Prostate gland (tissue), 2 donors: ENCODE measurements at regions not wholly inside any gene's neighbourhood (a gene's known extent, or its start where the extent isn't known, plus 50 kb on each side); places are given as distances from the start of the nearest gene placed in this dataset.
"Not testable (repeated sequence)": the region's sequence is repeated elsewhere in the genome, so short reads cannot be mapped to it uniquely, and the experiment has no call there.

ENCODE experiments used
- DNase-seq: peaks from one replicate; pipeline ENCODE4 v3.0.0-alpha.2; 2019; ENCODE audit warnings: low spot score
- H3K27ac ChIP-seq, 2 donors: fragments of 200-600 bp; sonication (generic); 2 replicates each; pipeline ENCODE4 v1.5.1; 2017 to 2019
- H3K27me3 ChIP-seq: fragments of 200-600 bp; sonication (generic); replicated peaks from 2 replicates; pipeline ENCODE4 v1.5.1; 2019; ENCODE audit not compliant: insufficient read depth
- H3K36me3 ChIP-seq, 2 donors: fragments of 200-600 bp; sonication (generic); 1 replicate in 1 of 2; 2 replicates in 1 of 2; pipeline versions ENCODE4 v1.5.1 to v1.8.1; 2017 to 2019
- H3K4me1 ChIP-seq: fragments of 200-600 bp; sonication (generic); replicated peaks from 2 replicates; pipeline ENCODE4 v1.5.1; 2019
- H3K4me3 ChIP-seq, 2 donors: fragments of 200-600 bp; sonication (generic); 2 replicates each; pipeline ENCODE4 v1.5.1; 2017 to 2019
- H3K9me3 ChIP-seq: fragments of 200-600 bp; sonication (generic); 2 replicates; pipeline ENCODE4 v1.5.1; 2017
- POLR2A ChIP-seq: fragments of 450-650 bp; IDR thresholded peaks from one replicate; pipeline ENCODE4 v1.6.1; 2016; ENCODE audit warnings: antibody characterized with exemption, mild to moderate bottlenecking
- POLR2AphosphoS5 ChIP-seq: sonication (generic); formaldehyde crosslinking; IDR thresholded peaks from one replicate; pipeline ENCODE4 v1.6.1; 2017; ENCODE audit warnings: antibody characterized with exemption
- WGBS: methylation state at CpG from one replicate; pipeline ENCODE4 v1.1.5; 2018; 5-methylcytosine and 5-hydroxymethylcytosine counted together
- intact Hi-C: fragments of 100-400 bp; cut with DNase I; formaldehyde crosslinking; loops from one replicate; pipeline ENCODE4 v1.14.2; 2022
- TF ChIP-seq, protein P1 (sequence below), 4 experiments: fragments of 200-600 bp in 2 of 4; fragments of 450-650 bp in 2 of 4; sonication (generic) in 2 of 4; IDR thresholded peaks; 1 replicate in 3 of 4; 2 replicates in 1 of 4; pipeline ENCODE4 v1.5.1; 2016 to 2019; ENCODE audit warnings: antibody characterized with exemption in 4 of 4, mild to moderate bottlenecking in 2 of 4, moderate library complexity in 2 of 4

DNA sequence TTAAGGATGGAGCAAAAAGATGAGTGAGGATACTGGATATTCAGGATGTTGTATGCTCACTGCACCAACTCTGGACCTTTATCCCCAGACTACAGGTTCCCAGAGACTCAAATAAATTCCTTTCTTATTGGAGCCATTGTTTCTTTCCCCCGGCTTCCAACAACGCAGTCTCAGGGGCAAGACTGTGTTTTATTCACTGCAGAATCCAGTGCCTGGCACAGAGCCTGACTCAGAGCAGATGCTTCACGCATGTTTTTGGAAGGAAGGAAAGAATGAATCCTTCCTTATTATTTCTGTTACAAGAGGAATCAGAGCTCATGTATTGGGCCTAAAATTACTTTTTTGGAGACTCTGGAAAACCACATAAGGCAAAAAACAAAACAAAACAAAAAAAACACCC is 96.0 kb upstream of the VGLL4 start:
- H3K4me1 ChIP-seq, result no peaks in the 10 kb centered on the region
- no peak for DNase-seq
- no peaks in the 10 kb centered on the region for H3K27me3 ChIP-seq
- H3K36me3 ChIP-seq, result no peaks in the 10 kb centered on the region
- TF ChIP-seq POLR2A, result no peak
- no peak for TF ChIP-seq POLR2AphosphoS5
- TF ChIP-seq, protein P1, sequence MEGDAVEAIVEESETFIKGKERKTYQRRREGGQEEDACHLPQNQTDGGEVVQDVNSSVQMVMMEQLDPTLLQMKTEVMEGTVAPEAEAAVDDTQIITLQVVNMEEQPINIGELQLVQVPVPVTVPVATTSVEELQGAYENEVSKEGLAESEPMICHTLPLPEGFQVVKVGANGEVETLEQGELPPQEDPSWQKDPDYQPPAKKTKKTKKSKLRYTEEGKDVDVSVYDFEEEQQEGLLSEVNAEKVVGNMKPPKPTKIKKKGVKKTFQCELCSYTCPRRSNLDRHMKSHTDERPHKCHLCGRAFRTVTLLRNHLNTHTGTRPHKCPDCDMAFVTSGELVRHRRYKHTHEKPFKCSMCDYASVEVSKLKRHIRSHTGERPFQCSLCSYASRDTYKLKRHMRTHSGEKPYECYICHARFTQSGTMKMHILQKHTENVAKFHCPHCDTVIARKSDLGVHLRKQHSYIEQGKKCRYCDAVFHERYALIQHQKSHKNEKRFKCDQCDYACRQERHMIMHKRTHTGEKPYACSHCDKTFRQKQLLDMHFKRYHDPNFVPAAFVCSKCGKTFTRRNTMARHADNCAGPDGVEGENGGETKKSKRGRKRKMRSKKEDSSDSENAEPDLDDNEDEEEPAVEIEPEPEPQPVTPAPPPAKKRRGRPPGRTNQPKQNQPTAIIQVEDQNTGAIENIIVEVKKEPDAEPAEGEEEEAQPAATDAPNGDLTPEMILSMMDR (IDR thresholded peaks at IDR 0.05), result no peak
- H3K9me3 ChIP-seq, result no peaks in the 10 kb centered on the region
- WGBS, result 27% methylated on average over 3 of the region's 3 CpGs
- intact Hi-C loops, result no loop called here
- no peak overlapping the region for H3K4me3 ChIP-seq
- no peak overlapping the region for H3K27ac ChIP-seq

DNA sequence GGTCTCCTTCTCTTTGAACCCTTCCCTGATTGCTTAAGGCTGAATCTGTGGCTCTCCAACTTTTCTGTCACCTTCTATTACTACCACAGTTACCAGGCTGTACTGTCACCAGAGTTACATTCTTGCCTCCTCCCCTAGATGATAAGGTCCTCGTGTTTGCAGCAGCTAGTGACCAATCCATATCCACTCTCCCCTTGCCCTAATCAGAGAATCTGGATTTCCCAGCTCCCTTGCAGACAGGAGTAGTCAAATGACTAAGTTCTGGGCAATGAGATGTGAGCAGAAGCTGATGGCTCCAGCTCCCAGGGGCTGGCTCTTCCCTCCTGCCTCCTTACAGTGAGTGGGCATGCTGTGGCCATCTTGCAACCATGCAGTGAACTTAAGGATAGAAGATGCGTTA is 95.4 kb upstream of the VGLL4 start:
- intact Hi-C loops, result no loop called here
- Histone ChIP-seq H3K36me3 (no peaks in the 10 kb centered on the region), H3K4me1 (no peaks in the 10 kb centered on the region), H3K9me3 (no peaks in the 10 kb centered on the region), H3K4me3 (no peak overlapping the region), H3K27me3 (no peaks in the 10 kb centered on the region), H3K27ac (no peak overlapping the region)
- 73% methylated on average over 2 of the region's 2 CpGs for WGBS
- TF ChIP-seq POLR2A, result no peak
- no peak for TF ChIP-seq POLR2AphosphoS5
- TF ChIP-seq, protein P1 (IDR thresholded peaks at IDR 0.05), result no peak
- no peak for DNase-seq

DNA sequence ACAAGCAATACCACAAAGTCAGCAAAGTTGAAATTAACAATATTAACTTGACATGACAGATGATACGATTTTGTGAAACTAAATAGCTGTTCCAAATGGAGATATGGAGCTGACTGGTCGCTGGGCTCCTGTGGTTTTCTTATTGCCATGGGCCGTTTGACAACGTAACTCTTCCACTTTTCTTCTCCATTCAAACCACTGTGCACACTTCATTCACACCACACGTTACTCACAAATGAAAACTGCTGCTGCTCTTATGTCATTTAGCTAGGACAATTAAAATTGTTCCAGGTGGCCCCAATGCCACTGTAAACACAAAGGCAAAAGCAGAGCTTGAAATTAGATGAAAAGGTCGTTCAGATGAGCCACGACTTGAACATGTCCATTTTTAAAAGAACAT is 94.0 kb upstream of the VGLL4 start:
- Histone ChIP-seq H3K4me3 (no peak overlapping the region), H3K9me3 (no peaks in the 10 kb centered on the region), H3K4me1 (no peaks in the 10 kb centered on the region), H3K27me3 (no peaks in the 10 kb centered on the region), H3K36me3 (no peaks in the 10 kb centered on the region), H3K27ac (no peak overlapping the region)
- TF ChIP-seq POLR2AphosphoS5 (no peak), POLR2A (no peak)
- TF ChIP-seq, protein P1 (IDR thresholded peaks at IDR 0.05), result no peak
- intact Hi-C loops, result no loop called here
- no peak for DNase-seq
- 77% methylated on average over 7 of the region's 7 CpGs for WGBS

DNA sequence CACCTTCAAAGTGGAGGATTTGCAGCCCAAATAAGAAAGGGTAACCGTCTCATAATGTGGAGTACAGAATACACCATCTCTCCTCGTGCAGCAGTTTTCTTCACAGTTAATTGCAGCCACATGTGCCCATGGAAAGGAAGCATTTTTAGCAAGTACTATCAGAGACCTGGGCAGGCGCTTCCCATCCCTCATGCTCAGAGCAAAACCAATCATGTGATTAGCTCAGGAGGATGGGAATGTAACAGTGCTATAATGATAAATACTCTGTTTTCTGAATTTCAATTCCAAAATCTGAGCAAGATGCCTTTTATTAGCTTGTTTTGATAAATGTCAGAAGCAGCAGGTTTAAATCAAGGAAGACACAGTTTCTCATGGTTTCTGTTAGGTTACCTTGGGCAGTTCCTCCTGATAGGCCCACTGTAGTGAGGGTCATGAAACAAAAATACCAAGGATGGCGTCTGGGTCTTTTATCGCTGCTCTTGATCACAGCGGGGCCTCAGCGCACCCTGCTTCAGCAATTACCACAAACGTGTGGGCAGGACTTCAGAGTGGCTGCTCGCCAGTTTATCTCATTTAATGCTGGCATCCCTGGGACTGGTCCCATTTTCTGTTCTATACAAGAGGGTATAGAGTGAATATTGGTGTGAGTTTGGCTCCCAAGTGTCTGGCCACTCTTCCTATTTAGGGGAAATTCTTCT is 92.6 kb upstream of the VGLL4 start:
- H3K27me3 ChIP-seq, result no peaks in the 10 kb centered on the region
- no peak for DNase-seq
- intact Hi-C loops, result no loop called here
- H3K9me3 ChIP-seq, result no peaks in the 10 kb centered on the region
- no peak overlapping the region for H3K4me3 ChIP-seq
- no peaks in the 10 kb centered on the region for H3K4me1 ChIP-seq
- H3K36me3 ChIP-seq, result no peaks in the 10 kb centered on the region
- H3K27ac ChIP-seq, result no peak overlapping the region
- 61% methylated on average over 9 of the region's 9 CpGs for WGBS
- TF ChIP-seq POLR2A, result no peak
- no peak for TF ChIP-seq POLR2AphosphoS5
- TF ChIP-seq, protein P1 (IDR thresholded peaks at IDR 0.05), result no peak

DNA sequence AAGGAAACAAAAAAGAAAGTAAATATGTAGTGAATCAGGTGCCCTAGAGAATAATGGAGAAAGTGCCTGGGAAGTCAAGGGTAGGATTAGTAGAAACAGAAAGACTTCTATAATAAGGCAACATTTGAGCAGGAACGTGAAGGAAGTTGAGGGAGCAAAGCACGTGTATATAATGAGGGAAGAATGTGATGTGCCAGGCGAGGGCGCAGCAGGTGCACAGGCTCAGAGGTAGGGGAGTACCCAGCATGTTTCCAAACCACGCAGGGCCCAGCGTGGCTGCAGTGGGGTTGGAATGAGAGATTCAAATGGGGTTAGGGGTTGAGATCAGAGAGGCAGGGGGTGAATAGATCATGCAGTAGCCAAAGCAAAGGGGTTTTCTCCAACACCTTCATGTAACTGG is 91.9 kb upstream of the VGLL4 start:
- Histone ChIP-seq H3K4me1 (no peaks in the 10 kb centered on the region), H3K4me3 (no peak overlapping the region), H3K36me3 (no peaks in the 10 kb centered on the region), H3K27me3 (no peaks in the 10 kb centered on the region), H3K27ac (no peak overlapping the region), H3K9me3 (no peaks in the 10 kb centered on the region)
- 66% methylated on average over 6 of the region's 6 CpGs for WGBS
- TF ChIP-seq POLR2A (no peak), POLR2AphosphoS5 (no peak)
- TF ChIP-seq, protein P1 (IDR thresholded peaks at IDR 0.05), result peak in 1 of 4 experiments; percentile 20
- intact Hi-C loops, result no loop called here
- DNase-seq, result no peak

DNA sequence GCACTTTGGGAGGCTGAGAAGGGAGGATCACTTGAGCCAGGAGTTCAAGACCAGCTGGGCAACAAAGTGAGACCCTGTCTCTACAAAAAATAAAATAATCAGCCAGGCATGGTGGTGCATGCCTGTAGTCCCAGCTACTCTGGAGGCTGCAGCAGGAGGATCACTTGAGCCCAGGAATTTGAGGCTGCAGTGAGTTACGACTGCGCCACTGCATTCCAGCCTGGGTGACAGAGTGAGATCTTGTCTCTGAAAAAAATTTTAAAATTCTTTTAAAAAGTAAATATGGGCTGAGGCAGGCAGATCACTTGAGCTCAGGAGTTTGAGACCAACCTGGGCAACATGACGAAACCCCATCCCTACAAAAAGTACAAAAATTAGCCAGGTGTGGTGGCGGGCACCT is 91.4 kb upstream of the VGLL4 start:
- H3K4me3 ChIP-seq, H3K27ac ChIP-seq, intact Hi-C loops, H3K4me1 ChIP-seq, H3K9me3 ChIP-seq, H3K36me3 ChIP-seq, H3K27me3 ChIP-seq, DNase-seq: not testable (repeated sequence)
- 95% methylated on average over 4 of the region's 4 CpGs for WGBS
